HCEC 1CT (cell line): ENCODE measurements at regions not wholly inside any gene's neighbourhood (a gene's known extent, or its start where the extent isn't known, plus 50 kb on each side); places are given as distances from the start of the nearest gene placed in this dataset.
"Not testable (repeated sequence)": the region's sequence is repeated elsewhere in the genome, so short reads cannot be mapped to it uniquely, and the experiment has no call there.

Experiments
- DNase-seq: peaks from one replicate; pipeline ENCODE4 v3.0.0-alpha.2; 2017

DNA sequence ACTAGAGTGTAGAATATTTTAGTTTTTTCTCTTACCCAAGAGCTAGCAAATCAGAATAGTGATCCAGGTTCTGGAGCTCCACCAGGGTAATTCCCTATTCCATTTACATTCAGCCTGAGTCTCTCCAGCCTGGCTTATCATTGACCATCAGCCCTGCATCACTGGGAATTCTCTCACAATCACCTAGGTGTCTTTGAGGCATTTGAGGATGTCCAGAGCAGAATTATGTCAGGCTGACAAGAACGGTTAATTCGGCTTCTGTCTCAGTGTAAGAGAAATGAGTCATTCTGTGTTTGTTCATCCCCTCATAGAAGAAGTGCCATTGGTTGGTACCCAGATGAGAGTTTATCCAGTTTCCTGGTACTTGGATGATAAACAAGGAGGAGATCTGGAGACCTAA, 180.5 kb downstream of the ZNF737 start:
- DNase-seq, result no peak

DNA sequence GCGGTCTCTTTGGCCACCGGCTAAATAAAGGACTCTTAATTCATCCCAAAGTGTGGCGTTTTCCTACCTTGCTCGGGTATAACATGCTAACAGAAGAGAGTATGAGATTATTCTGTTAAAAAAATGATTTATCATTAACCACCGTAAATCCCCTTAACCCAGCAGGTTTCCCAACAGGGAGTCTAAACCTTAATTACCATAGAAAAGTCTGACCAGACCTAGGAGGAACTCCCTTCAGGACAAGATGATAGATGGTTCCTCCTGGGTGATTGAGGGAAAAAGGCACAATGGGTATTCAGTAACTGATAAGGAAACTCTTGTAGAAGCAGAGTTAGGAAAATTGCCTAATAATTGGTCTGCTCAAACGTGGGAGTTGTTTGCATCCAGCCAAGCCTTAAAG, 193.7 kb downstream of the ZNF737 start:
- DNase-seq, result no peak

DNA sequence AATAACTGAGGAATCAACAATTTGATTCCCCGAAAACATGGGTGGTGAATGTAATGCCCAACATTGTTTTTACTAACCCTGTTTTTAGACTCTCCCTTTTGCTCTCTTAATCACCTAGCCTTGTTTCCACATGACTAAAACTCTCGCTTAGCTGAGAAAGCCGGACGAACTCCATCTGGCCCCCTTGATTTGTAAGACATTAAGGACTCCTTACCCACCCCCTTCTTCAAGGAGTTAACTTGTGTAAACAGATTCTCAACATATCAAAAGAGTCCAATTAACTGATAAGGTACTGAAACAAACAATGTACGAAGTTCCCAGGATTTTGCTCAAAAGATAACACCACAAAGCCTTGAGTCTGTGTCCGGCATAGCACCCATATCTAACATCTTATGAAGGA, 194.3 kb downstream of the ZNF737 start:
- DNase-seq, result not testable (repeated sequence)

DNA sequence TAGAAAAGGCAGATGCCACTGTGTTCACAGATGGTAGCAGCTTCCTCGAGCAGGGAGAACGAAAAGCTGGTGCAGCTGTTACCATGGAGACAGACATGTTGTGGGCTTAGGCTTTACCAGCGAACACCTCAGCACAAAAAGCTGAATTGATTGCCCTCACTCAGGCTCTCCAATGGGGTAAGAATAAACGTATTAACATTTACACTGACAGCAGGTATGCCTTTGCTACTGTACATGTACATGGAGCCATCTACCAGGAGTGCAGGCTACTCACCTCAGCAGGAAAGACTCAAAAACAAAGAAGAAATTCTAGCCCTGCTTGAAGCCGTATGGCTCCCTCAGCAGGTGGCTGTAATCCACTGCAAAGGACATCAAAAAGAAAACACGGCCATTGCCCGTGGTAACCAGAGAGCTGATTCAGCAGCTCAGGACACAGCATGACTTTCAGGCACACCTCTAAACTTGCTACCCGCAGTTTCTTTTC, 197.7 kb downstream of the ZNF737 start:
- no peak for DNase-seq

DNA sequence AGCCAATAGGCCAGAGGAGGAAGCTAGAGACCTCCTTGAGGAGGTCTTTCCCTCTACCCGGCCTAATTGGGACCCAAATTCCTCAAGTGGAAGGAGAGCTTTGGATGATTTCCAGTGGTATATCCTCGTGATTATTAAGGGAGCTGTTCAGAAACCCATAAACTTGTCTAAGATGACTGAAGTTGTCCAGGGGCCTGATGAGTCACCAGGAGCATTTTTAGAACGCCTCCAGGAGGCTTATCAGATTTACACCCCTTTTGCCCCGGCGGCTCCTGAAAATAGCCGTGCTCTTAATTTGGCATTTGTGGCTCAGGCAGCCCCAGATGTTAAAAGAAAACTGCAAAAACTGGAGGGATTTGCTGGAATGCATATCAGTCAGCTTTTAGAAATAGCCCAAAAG, 198.1 kb downstream of the ZNF486 start:
- no peak for DNase-seq

DNA sequence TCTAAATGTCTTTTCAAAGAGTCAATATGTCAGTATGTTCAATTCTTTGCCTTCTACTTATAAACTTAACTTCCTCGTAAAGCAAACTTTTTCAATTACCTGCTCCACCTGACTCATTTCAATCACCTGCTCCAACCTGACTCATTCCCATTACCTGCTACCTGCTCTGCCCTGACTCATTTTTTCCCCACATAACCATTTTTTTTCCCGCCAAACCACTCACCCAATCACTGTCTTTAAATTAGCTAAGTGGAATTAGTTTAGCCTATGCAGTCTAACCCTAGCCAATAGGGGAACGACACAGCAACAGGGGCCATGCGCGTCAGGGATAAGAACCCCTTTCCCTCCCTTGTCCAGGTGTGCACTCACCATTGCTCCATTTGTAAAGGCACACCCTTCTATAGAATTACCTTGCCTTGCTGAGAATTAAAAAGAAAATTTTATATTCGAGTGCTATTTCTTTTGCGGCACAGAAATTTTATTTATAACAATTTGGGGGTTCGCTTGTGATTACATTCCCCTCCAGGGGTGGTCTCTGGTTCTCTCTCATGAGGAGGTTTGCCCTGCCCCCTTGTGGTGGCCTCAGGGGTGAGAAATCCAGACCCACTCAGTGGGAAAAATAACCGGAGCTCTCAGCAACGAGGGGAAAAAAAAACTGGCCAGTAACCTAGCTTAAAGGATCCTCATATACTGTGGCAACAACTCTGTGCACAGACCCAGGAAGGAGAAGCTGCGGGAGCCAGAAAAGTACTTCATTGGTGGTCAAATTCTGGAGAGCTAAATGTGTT, 193.1 kb downstream of the ZNF486 start:
- DNase-seq, result no peak

DNA sequence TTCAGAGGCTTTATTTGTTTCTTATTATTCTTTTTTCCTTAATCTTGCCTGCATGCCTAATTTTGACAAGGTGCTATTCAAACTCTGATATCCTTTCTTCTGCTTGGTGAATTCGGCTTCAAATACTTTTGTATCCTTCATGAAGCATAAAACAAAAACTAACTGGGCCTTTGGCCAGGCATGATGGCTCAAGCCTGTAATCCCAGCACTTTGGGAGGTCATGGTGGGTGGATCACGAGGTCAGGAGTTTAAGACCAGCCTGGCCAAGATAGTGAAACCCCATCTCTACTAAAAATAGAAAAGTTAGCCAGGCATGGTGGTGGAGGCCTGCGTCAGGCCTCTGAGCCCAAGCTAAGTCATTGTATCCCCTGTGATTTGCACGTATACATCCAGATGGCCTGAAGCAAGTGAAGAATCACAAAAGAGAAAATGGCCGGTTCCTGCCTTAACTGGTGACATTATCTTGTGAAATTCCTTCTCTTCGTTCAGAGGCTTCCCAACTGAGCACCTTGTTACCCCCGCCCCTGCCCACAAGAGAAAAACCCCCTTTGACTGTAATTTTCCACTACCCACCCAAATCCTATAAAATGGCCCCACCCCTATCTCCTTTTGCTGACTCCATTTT, 191.9 kb downstream of the ZNF486 start:
- DNase-seq, result not testable (repeated sequence)

DNA sequence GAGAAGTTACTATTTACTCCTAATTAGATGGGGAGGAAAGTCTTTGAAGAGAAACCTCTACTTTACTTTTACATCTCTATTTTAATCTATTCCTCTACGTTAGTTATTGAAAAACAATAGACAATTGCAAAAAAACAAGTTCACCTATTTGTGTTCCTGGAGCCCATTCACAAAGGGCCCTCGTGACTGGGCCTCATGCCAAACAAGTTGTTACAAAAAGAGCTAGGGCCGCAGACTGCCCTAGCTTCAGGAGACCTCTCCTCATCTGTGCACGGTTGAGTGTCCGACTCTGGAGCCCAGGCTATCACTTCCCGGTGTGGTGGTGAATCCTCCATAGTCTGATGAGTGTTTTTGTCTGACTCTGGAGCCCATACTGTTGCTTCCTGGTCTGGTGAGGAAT, 190.9 kb downstream of the ZNF486 start:
- no peak for DNase-seq

DNA sequence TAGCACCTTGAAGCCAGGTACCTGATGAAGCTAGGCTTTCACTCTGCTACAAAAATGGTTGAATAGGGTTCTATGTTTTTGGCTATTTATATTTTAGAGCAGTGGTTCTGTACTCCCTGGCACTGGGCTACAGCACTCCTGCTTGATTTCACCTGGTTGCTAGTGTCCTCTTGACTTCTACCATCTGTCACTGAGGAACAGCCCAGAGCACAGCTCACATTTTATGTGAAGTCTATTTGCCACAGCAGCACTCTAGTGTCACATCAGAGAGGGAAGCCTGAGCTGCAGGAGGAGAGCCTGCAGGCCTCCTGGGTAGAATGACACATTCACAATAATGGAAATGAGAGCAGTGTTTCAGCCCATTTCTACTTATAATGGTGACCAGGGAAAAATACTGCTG, 184.2 kb downstream of the ZNF486 start:
- DNase-seq, result no peak

DNA sequence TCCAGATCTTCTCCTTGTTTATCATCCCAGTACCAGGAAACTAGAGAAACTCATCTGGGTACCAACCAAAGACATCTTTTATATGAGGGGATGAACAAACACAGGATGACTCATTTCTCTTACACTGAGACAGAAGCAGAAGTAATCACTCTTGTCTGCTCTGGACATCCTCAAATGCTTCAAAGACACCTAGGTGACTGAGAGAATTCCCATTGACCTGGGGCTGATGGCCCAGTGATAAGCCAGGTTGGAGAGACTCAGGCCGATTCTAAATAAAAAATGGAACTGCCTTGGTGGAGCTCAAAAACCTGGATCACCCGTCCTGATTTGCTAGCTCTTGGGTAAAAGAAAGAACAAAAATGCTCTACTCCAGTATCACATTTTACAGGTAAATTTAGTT, 182.2 kb downstream of the ZNF486 start:
- DNase-seq, result no peak

DNA sequence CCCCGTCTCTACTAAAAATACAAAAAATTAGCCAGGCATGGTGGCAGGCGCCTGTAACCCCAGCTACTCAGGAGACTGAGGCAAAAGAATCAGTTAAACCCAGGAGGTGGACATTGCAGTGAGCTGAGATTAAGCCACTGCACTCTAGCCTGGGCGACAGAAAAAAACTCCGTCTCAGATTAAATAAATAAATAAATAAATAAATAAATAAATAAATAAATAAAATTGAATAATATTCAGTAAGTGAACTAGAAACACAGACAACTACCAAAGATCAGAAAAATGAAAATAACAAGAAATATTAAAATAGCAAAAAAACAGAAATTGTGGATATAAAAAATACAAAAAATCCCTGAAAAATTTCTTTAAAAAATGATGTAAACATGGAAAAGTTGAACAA, 172.4 kb downstream of the ZNF486 start:
- DNase-seq, result no peak

DNA sequence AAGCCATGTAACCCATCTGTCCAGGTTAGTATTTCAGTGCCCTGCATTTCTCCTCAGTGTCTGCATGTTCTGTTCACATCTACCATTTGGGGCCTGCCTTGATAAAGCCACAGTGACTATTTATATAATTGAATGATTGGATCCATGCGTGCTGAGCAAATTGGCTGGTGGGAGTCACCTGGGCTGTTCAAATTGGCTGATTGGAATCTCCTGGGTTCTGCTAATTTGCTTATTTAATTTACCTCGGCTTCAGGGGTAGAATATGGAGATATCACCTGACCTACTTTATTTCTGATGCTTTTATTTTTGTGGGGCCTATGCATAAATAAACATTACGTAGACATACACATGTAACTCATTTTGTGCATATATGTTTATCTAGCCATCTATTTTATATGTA, 167.7 kb downstream of the ZNF486 start:
- DNase-seq, result no peak

DNA sequence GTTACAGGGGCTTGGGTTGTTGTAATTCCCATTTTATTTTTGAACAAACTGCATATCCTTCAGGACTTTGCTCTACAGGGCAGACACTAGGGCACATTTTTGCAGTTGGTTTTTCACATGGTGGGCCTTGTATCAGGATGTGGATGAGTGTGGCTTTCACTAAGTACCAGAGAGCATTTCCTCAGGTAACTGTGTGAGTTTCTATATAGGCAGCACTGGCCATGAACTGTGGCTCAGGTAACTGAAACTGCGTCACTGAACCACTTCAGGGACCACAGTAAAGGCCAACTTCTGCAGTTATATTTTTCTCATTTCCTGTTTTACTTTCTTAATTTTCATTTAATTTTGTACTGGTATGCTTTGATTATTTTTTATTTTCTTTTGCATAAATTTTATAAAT, 166.5 kb downstream of the ZNF486 start:
- DNase-seq, result no peak

DNA sequence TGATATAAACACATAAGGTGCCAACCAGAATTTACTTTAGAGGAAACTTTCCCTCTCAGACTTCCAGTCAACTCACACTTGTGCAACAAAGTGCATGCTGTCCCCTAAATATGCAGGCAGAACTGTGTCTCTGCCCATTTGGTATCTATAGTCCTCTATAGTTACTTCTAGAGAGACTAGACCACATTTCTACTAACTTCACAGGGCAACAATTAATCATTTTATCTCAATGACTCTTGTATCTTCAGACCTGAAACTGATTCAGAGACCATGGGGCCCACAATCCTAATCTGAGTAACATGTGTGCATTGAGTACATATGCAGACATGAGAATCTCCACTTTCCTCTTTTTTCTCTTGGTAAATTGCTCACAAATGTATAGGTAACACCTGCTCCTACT, 158.1 kb downstream of the ZNF486 start:
- DNase-seq, result no peak

DNA sequence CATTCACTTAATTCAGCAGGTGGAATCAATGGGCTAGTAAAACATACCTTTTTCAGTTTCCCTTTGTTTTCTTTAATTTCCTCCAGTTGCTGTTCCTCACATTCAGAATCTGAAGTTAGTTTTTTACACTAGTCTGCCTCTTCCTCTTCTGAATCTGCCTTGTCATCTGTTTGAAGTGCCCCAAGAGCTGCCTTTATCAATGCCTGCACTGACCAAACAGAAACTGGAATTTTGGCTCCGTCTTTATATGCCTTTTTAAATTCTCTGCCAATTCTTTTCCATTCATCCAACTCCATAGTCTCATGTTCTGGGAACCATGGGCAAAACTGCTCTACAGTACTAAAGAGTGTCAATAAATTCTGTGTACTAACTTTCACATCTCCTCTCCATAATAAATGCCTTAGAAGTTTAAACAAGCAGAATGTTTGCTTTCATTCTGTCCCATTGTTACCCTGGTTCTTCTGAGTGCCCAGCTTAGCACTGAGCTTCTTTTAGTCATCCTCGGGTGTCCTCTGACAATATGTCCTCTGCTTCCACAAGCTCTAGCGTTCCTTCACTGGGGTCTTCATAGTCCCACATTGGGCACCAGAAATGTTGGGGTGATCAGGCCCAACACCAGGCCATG, 154.2 kb downstream of the ZNF486 start:
- no peak for DNase-seq

DNA sequence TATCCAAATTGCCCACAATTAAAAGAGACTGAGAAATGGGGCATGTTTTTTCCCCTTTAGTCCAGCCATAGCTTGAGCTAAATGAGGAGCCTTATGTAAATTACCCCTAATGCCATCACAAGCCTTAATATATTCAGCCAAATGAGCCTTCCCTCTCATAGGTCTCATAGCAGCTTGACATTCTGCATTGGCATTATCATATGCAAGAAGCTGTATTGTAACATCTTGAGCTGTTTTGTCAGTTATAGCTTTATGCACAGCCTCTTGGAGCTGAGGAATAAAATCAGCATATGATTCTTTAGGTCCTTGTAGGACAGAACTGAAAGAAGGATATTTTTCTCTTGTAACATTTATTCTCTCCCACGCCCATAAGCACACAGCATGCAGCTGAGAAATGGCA, 153.2 kb downstream of the ZNF486 start:
- DNase-seq, result no peak

DNA sequence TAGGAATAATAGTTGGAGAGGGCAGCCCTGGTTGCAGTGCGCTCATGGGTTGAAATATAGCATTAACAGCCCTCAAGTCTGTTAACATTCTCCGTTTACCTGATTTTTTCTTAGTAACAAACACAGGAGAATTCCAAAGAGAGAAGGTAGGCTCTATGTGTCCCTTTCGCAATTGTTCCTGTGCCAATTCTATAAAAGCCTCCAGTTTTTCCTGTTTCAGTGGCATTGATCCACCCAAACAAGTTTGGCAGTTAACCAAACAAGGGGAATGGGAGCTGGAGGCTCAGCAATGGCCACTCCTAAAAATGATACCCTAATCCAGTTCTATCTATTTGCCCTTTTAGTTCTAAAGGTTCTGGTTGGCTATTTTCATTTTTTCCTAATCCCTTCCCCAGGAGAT, 151.6 kb downstream of the ZNF486 start:
- no peak for DNase-seq

DNA sequence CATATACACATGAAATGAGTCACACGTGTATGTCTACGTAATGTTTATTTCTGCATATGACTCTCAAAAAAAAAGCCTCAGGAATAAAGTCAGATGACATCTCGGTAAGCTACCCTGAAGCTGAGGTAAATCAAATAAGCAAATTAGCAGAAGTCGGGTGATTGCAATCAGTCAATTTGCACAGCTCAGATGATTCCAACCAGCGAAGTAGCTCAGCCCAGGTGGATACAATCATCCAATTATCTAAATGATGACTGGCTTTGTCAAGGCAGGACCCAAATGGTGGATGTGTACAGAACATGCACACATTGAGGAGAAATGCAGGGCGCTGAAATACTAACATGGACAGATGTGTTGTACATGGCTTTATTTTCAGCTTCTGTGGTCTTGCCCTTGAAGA, 148.5 kb downstream of the ZNF486 start:
- DNase-seq, result no peak

DNA sequence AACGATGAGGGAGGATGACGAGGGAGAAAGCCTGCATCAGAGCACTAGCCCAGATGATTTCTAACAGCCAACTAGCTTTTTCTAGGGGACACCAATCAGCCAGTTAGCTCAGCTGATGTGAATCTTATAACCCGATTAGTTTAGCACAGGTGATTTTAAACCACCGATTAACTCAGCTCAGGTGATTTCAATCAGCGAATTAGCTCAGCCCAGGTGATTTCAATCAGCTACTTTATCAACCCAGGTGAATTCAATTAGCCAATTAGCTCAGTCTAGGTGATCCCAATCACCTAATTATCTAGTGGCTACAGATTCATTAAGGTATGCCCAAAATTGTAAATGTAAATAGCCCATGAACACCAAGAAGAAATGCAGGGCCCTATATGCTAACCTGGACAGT, 146.9 kb downstream of the ZNF486 start:
- no peak for DNase-seq

DNA sequence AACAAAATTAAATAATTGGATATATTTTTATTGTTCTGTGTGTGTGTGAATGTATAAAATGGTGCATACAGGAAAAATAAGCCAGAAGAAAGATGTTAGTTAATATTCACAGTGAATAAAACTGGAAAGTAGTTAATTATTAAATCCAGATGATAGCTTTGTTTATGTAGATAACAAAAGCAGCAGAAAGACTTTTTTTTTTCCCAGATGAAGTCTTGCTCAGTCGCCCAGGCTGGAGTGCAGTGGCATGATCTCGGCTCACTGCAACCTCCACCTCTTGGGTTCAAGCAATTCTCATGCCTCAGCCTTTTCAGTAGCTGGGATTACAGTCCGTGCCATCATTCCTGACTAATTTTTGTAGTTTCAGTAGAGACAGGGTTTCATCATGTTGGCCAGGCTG, 140.1 kb downstream of the ZNF486 start:
- DNase-seq, result no peak

DNA sequence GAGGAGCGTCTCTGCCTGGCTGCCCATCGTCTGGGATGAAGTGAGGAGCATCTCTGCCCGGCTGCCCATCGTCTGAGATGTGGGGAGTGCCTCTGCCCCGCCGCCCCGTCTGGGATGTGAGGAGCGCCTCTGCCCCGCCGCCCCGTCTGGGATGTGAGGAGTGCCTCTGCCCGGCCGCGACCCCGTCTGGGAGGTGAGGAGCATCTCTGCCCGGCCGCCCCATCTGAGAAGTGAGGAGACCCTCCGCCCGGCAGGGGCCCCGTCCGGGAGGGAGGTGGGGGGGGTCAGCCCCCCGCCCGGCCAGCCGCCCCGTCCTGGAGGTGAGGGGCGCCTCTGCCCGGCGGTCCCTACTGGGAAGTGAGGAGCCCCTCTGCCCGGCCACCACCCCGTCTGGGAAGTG, 129.3 kb downstream of the ZNF486 start:
- not testable (repeated sequence) for DNase-seq

DNA sequence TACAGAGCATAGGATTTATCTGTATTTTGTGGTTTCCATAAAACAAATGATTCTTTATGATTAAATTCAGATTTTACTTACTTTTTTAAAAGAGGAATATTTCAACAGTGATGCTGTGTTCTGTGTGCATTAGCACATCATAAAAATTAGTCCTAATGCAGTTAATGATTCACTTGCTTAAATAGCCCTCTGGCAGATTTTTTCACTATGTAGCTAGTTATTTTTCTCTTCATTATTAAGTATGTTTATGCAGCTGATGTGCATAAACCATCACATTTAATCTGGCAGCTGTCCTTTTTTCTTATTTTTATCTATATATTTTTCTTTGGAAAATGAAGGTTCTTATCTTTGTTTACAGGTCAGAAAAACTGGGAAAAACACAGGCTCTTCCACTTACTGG, 127.2 kb downstream of the ZNF486 start:
- no peak for DNase-seq

DNA sequence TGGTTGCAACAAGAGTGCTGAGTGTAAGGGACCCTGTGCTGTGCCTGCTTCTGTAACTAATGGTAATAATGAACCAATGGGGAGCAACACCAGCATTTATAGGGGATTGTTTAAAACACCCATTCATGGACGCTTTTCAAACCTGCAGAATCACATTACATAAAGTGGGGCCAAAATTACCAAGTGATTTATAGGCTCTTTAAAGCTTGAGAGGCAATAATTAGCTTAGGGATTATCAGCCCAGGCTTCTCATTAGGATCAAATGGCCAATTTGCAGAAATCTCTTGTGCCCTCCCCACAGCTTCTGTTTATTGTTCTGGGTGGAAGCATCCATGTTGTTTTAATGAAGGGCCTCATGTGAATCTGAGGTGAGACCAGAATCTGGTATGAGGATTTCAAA, 125.5 kb downstream of the ZNF486 start:
- not testable (repeated sequence) for DNase-seq

DNA sequence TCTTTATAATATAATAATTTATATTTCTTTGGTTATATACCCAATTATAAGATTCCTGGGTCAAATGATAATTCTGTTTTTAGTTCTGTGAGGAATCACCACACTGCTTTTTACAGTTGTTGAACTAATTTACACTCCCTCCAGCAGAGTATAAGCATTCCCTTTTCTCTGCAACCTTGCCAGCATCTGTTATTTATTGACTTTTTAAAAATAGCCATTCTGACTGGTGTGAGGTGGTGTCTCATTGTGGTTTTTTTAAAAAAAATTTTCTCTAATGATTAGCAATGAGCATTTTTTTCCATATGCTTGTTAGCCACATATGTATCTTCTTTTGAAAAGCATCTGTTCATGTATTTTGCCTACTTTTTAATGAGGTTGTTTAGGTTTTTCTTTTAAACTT, 122.2 kb downstream of the ZNF486 start:
- DNase-seq, result no peak
